PC-3 (cell line): ENCODE measurements at regions not wholly inside any gene's neighbourhood (a gene's known extent, or its start where the extent isn't known, plus 50 kb on each side); places are given as distances from the start of the nearest gene placed in this dataset.

Source experiments
- ATAC-seq: fragments of 200-7000 bp; cut with Tn5 transposase; 2 replicates; pipeline ENCODE4 v1.9.1; 2020; ENCODE audit warnings: mild to moderate bottlenecking, moderate library complexity
- BruUV-seq: library from RNA; stranded (reverse); fragments of 400-500 nt; replicated peaks from 2 replicates; lab custom pipeline; 2021; lab: Mats Ljungman, UMichigan
- CTCF ChIA-PET: fragments of 300-600 bp; sonication (Branson Sonifier 250); formaldehyde crosslinking; loops from one replicate; lab custom pipeline; 2022; ENCODE audit warnings: antibody characterized with exemption; lab: Charles Lee
- POLR2A ChIA-PET: fragments of 300-600 bp; sonication (Branson Sonifier 250); formaldehyde crosslinking; loops from one replicate; lab custom pipeline; 2022; ENCODE audit warnings: antibody characterized with exemption; ENCODE audit not compliant: unreplicated experiment; lab: Charles Lee
- DNase-seq: peaks from one replicate; pipeline ENCODE4 v3.0.0-alpha.2; 2015
- H2AFZ ChIP-seq: fragments of 300-600 bp; sonication (generic); 2 replicates; pipeline ENCODE4 v1.6.0; 2016; ENCODE audit warnings: antibody characterized with exemption, low read length
- H3F3A ChIP-seq: fragments of 300-600 bp; sonication (generic); one replicate; pipeline ENCODE4 v1.6.0; 2017; ENCODE audit warnings: antibody characterized with exemption, low read length, control low read depth, mild to moderate bottlenecking; ENCODE audit not compliant: unreplicated experiment
- H3K27ac ChIP-seq: fragments of 300-600 bp; sonication (generic); 2 replicates; pipeline ENCODE4 v1.5.1; 2016; ENCODE audit warnings: mild to moderate bottlenecking, low read length
- H3K27me3 ChIP-seq: fragments of 300-600 bp; sonication (generic); 2 replicates; pipeline ENCODE4 v1.6.1; 2016; ENCODE audit warnings: low read length, mixed read lengths
- H3K36me3 ChIP-seq: fragments of 300-600 bp; sonication (generic); 2 replicates; pipeline ENCODE4 v1.6.1; 2016; ENCODE audit warnings: low read depth, mixed run types, low read length, mixed read lengths
- H3K4me1 ChIP-seq: fragments of 300-600 bp; sonication (generic); 2 replicates; pipeline ENCODE4 v1.5.1; 2016; ENCODE audit warnings: low read length; ENCODE audit not compliant: insufficient read depth
- H3K4me2 ChIP-seq: fragments of 300-600 bp; sonication (generic); 2 replicates; pipeline ENCODE4 v1.6.0; 2016; ENCODE audit warnings: low read length
- H3K4me3 ChIP-seq: fragments of 300-600 bp; sonication (generic); 2 replicates; pipeline ENCODE4 v1.5.1; 2016; ENCODE audit warnings: mild to moderate bottlenecking, low read length, mixed read lengths
- H3K79me2 ChIP-seq: fragments of 300-600 bp; sonication (generic); 2 replicates; pipeline ENCODE4 v1.6.1; 2017; ENCODE audit warnings: low read length, mixed read lengths
- H3K9ac ChIP-seq: fragments of 300-600 bp; sonication (generic); 2 replicates; pipeline ENCODE4 v1.6.0; 2016; ENCODE audit warnings: mild to moderate bottlenecking, low read length
- H3K9me2 ChIP-seq: fragments of 300-600 bp; sonication (generic); replicated peaks from 2 replicates; pipeline ENCODE4 v1.6.1; 2016; ENCODE audit warnings: mixed run types, low read length, mixed read lengths
- H3K9me3 ChIP-seq: fragments of 300-600 bp; sonication (generic); 2 replicates; pipeline ENCODE4 v1.6.1; 2016; ENCODE audit warnings: low read length, mixed read lengths
- H4K20me1 ChIP-seq: fragments of 300-600 bp; sonication (generic); 2 replicates; pipeline ENCODE4 v1.6.1; 2016; ENCODE audit warnings: low read length, mixed read lengths
- CTCF ChIP-seq: fragments of 300-600 bp; sonication (generic); conservative IDR thresholded peaks from 2 replicates; pipeline ENCODE4 v1.5.1; 2017; ENCODE audit warnings: antibody characterized with exemption, low read depth, mild to moderate bottlenecking, low read length
- EZH2 ChIP-seq: fragments of 300-600 bp; sonication (generic); IDR thresholded peaks from one replicate; pipeline ENCODE4 v1.6.1; 2017; ENCODE audit warnings: antibody characterized with exemption, mild to moderate bottlenecking, low read length; ENCODE audit not compliant: unreplicated experiment
- EZH2phosphoT487 ChIP-seq: fragments of 300-600 bp; sonication (generic); IDR thresholded peaks from 2 replicates; pipeline ENCODE4 v1.6.1; 2018; ENCODE audit warnings: mild to moderate bottlenecking, antibody characterized with exemption, low read length, borderline replicate concordance
- intact Hi-C: fragments of 100-400 bp; cut with micrococcal nuclease; formaldehyde crosslinking; loops from 2 replicates; pipeline ENCODE4 v1.9.0; 2023

- Histone ChIP-seq H4K20me1 (no peaks in the 10 kb centered on the region), H2AFZ (peak overlapping the region; percentile 57), H3K4me1 (peaks cover 16% of the 10 kb centered on the region), H3K27me3 (no peaks in the 10 kb centered on the region), H3K36me3 (no peaks in the 10 kb centered on the region), H3K4me3 (no peak overlapping the region), H3K9me3 (no peaks in the 10 kb centered on the region), H3K79me2 (no peaks in the 10 kb centered on the region), H3K9me2 (no peaks in the 10 kb centered on the region), H3F3A (no peaks in the 10 kb centered on the region), H3K4me2 (peak overlapping the region; percentile 20), H3K9ac (no peak overlapping the region), H3K27ac (peak overlapping the region; percentile 53)
- TF ChIP-seq EZH2 (no peak), CTCF (no peak), EZH2phosphoT487 (no peak)
- ChIA-PET CTCF (no interaction called here), POLR2A (no interaction called here)
- no TSS peak for BruUV-seq
- peak; percentile 81 for ATAC-seq
- intact Hi-C loops: no loop called here
- peak; percentile 77 for DNase-seq
Measured at GRCh38 chr3:87810452-87811016, 248.3 kb downstream of the CGGBP1 start.

- ChIA-PET POLR2A (no interaction called here), CTCF (no interaction called here)
- ATAC-seq (no peak), DNase-seq (no peak)
- TF ChIP-seq CTCF (no peak), EZH2 (no peak), EZH2phosphoT487 (no peak)
- Histone ChIP-seq H4K20me1 (no peaks in the 10 kb centered on the region), H3F3A (no peaks in the 10 kb centered on the region), H3K4me3 (no peak overlapping the region), H3K9me2 (no peaks in the 10 kb centered on the region), H3K36me3 (no peaks in the 10 kb centered on the region), H3K27me3 (no peaks in the 10 kb centered on the region), H3K9ac (no peak overlapping the region), H3K4me1 (peaks cover 10% of the 10 kb centered on the region), H3K4me2 (no peak overlapping the region), H3K27ac (no peak overlapping the region), H2AFZ (no peak overlapping the region), H3K79me2 (no peaks in the 10 kb centered on the region), H3K9me3 (no peaks in the 10 kb centered on the region)
- BruUV-seq: no TSS peak
- intact Hi-C loops: no loop called here
Measured at GRCh38 chr3:87805670-87806069, 253.1 kb downstream of the CGGBP1 start.

GRCh38 chr3:87801409-87801808, 257.4 kb downstream of the CGGBP1 start:
- Histone ChIP-seq H3K4me2 (no peak overlapping the region), H2AFZ (no peak overlapping the region), H3K79me2 (no peaks in the 10 kb centered on the region), H3K4me3 (no peak overlapping the region), H3K36me3 (no peaks in the 10 kb centered on the region), H3F3A (no peaks in the 10 kb centered on the region), H3K9me3 (no peaks in the 10 kb centered on the region), H3K9ac (no peak overlapping the region), H3K27ac (no peak overlapping the region), H4K20me1 (no peaks in the 10 kb centered on the region), H3K9me2 (no peaks in the 10 kb centered on the region), H3K27me3 (no peaks in the 10 kb centered on the region), H3K4me1 (no peaks in the 10 kb centered on the region; the same call in 1 of the 2 replicates)
- no TSS peak for BruUV-seq
- DNase-seq (no peak), ATAC-seq (no peak)
- POLR2A ChIA-PET: no interaction called here
- intact Hi-C loops: no loop called here
- CTCF ChIA-PET: no interaction called here
- TF ChIP-seq EZH2: no peak
- TF ChIP-seq CTCF: no peak
- no peak for TF ChIP-seq EZH2phosphoT487
